Posterior vena cava (tissue), 2 donors: ENCODE measurements at regions not wholly inside any gene's neighbourhood (a gene's known extent, or its start where the extent isn't known, plus 50 kb on each side); places are given as distances from the start of the nearest gene placed in this dataset.
A peak's percentile ranks its signal among the peaks of the same experiment; 100 is the strongest.

Source experiments
- DNase-seq: peaks from one replicate; pipeline ENCODE4 v3.0.0-alpha.2; 2020; ENCODE audit warnings: low spot score
- intact Hi-C, 2 donors: fragments of 100-400 bp; cut with DNase I; formaldehyde crosslinking; loops; one replicate each; pipeline versions ENCODE4 v1.14.1 to v1.14.2; 2022 to 2023
- donor health status: DM: yes; HTN: yes; CAD: no.
- donor health status: DM: yes; HTN: yes; CAD: no.

DNA sequence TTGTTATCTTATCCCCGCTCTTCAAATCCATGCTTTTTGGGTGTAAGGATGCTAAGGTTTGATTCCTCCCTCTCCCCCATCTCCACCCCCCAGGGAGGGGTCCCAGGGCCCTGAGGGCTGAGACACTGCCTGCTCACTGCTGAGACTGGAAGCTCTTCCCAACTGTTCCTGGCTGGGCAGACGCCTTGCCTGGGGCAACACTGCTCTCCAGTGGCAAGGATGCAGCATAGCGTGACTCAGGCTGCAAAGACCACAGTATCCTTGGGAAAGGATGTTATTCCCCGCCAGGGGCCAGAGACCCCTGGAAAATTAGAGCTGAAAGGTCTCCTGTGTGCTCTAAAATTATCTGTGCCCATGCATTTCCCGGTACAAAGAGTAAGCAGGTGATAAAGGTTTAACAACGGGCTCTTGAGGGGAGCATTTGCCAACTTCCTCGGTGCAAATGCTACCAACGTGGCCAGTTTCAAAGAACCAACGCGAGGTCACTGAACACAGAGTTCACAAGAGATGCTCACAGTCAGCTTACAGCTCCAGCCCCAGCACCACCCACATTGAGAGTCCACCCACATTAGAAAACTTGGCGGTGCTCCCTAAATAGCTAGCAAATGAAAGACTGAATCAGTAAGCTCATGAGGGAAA is 271.9 kb downstream of the NSG2 start:
- intact Hi-C loops, result no loop called here
- peak; percentile 82 for DNase-seq

DNA sequence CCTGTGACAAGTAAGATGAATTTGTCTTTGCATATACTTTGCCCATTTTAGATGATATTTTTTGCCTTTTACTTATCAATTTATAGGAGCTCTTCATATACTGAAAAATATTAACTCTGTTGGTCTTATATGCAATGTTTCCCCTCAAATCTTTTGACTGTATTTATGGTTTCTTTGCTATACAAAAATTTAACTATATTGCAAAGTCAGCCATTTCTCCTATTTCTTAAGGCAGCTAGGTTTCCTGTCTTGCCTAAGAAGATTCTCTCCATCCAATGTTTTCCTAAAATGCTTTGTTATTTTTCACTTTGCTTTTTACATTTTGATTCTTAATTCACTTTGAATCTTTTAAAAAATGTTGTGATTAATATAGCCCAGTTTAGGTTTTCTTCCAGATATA is 273.1 kb downstream of the NSG2 start:
- intact Hi-C loops, result no loop called here

DNA sequence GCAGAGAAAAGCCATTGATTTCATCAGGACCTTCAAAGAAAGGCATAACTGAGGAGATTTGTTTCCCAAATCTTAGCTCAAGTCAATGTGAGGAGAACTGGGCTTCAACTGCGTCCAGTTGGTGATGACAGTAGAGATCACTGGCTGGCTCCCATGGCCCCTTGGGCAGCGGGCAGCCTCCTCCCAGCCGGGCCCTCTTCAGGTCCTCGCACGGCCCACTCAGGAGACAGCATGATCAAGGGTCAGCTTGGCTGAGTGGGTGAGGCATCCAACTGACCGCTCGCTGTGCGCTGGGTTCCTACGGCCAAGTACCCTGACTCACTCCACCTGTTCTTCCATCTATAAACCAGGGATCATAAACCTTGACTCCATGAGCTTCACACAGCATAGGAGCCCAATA is 274.0 kb downstream of the NSG2 start:
- peak; percentile 48 for DNase-seq
- intact Hi-C loops, result no loop called here

More for the DNA sequence above, 273.1 kb downstream of the NSG2 start:
- DNase-seq, result no peak

DNA sequence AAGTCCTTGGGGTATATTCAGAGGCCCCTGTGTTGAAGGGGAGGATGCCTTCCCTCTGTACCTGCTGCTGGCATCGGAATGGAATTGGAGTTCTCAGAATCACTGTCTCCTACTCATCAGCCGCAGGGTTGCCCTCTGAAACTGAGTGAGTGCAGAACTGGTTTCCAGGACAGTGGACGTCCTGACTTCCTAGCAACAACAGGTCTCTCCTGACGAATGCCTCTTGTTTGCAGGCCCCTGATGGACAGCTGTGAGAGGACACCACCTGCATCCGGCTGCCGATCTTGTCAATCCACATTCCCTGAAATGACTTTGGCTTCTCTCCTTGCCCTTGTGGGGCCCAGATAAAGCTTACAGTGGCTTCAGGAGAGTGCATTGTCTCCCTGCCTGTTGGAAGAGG is 274.5 kb downstream of the NSG2 start:
- DNase-seq, result peak; percentile 52
- intact Hi-C loops, result no loop called here

DNA sequence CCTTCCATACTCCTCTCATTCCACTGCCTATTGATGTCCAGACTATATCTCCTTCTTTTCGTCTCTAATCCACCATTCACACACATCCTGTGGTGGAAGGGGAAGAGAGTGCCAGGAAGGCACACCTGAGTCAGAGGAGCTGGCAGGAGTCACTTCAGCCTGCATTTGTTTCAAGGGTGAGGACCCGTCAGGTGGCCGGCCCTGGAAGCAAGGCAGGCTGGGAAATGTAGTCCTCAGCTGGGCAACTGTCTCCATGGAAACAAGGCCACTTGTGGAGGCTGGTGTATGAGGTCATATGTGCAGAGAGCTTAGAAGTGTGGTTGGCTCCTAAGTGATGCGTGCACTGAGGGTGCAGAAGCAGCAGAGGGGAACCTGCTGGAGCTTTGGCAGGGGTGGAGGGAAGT is 278.4 kb downstream of the NSG2 start:
- DNase-seq, result peak; percentile 43
- intact Hi-C loops, result no loop called here

DNA sequence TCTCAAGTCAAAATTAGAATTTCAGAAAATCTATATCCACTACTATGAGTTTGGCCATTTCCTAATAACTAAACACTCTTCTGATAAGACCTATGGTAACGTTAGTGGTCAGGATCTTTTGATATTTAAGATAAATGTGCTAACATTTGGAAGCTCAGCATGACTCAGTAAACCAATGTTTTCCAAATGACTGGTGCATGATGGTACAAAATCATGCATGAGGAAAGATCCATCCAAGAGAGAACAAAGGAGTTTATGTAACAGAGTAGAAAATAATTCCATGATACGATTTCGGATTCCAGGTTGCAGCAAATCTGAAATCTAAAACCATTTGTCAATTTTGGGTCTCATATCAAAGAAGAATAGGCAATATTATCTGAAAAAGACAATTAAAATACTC is 279.2 kb downstream of the NSG2 start:
- no peak for DNase-seq
- intact Hi-C loops, result no loop called here

DNA sequence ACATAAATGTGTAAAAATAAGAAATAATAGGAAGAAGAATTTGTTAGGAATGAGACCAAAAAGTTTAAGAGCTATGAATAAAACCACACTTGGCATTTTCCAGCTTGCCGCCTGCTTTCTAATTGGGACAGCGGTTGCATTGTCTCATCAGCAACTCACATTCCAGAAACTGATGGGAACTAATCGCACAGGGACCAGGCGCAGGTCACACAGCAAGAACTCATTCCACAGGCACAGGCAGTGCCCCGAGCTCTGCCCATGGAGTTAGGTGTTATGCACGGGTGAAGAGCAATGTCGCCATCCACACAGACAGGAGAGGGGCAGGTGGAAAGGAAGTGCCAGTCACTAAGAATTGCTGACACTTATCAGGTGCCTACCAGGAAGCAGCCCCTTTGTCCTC is 279.9 kb downstream of the NSG2 start:
- DNase-seq, result peak; percentile 37
- intact Hi-C loops, result no loop called here

DNA sequence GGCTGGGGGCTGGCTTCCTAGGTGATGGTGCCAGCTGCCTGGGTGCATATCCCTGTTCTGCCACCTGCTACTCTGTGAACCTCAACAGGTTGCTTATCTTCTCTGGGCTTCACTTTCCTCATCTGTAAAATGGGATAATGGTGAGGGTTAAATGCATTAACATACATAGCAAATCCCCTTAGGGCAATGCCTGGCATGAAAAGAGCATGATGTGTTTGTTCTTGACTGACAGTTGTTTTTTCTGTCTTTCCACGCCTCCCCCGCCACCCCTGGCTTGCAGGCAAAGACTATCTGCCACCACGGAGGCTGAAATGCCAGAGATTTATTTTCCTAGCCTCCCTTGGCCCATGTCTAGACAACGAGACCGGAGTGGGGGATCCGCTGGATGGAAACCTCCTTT is 280.5 kb downstream of the NSG2 start:
- intact Hi-C loops, result no loop called here

DNA sequence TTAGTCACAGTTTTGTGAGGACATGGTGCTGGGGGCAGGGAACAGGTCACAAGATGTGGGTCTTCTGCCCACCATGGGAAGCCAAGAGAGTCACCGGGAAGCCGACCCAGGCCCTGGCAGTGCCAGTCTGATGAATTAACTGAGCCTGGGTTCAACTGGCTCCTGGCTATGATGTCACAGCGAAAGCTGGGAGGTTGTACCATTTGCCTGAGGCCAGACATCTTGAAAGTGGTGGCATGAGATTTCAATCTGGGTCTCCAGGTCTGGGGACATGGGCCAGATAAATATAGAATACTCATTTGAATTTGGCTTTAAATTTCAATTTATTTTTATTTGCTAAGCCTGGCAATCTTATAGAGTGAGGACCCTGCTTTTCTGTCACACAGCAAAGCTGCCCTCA is 280.9 kb downstream of the NSG2 start:
- no peak for DNase-seq
- intact Hi-C loops, result no loop called here

More for the DNA sequence above, 280.5 kb downstream of the NSG2 start:
- DNase-seq, result peak; percentile 41

DNA sequence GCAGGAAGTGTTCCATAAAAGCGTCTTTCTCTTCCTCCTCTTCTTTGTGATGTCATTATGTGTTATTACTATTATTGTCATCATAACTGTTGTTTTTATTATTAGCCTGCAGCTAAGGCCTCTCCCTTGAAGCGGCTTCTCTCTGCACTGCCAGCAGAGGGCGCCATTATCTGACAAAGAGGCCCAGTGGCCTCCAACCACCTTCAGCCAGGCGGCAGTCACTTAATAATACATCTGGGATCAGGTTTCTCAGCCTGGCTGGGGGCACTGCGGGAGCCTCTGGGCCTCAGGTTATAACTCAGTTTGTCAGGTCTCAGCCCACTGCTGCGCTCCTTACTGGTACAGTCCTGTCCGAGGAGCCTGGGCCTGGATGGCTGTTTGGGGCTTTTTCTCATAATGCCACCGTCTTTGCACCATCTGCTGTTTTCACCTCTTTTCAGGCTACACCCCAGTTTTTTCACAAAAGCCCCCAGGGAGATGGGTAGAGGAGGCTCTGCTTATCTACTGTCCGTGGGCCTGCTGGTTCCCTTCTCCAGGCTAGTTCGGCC is 281.9 kb downstream of the NSG2 start:
- intact Hi-C loops, result no loop called here
- DNase-seq, result peak; percentile 89

DNA sequence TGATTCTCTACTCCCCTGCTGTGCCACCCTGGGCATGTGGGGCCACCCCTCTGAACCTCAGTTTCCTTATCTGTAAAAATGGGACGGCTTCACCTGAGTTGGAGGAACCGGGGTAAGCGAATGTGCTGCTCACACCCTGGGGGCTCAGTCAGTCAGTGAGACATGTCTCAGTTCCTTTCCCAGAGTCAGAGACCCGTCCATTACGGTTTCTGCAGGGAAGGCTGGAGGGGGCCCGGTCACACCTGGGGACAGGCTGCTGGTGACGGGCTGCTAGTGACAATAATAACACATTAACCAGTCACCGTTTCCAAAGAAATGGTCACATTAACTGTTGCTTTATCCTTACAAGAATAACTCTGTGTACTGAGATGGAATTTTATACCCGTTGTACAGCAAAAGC is 282.4 kb downstream of the NSG2 start:
- intact Hi-C loops, result no loop called here
- peak; percentile 63 for DNase-seq

DNA sequence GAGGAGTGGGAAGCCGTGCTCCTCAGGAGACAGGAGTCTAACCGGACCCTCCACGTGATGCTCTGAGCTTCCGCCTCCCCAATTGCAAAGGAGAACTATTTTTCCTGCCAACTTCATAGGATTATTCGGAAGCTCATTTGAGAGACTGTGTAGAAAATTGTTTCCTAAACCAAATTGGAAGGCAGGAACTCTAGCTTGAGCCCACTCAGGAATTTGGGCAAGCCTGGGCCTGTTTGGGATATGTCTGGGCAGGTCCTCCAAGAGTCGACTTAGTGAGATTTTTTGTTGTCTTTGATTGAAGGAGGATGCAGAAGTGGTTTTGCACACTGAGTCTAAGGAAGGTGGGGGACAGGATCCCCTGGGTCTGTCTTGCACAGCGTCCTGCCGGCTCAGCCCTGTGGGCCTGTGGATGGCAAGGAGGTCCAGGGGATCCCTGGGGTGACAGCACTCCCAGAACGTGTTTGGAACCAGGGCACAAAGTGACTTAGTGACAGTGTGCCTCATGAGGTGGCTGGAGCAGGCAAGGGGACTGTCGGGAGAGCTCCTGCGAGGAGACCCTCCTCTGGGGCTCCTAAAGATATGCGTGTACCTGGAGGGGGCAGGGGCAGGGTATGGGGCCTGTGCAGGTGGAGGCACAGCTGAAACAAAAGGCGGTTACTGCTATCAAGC is 283.3 kb downstream of the NSG2 start:
- DNase-seq, result no peak
- intact Hi-C loops, result no loop called here

DNA sequence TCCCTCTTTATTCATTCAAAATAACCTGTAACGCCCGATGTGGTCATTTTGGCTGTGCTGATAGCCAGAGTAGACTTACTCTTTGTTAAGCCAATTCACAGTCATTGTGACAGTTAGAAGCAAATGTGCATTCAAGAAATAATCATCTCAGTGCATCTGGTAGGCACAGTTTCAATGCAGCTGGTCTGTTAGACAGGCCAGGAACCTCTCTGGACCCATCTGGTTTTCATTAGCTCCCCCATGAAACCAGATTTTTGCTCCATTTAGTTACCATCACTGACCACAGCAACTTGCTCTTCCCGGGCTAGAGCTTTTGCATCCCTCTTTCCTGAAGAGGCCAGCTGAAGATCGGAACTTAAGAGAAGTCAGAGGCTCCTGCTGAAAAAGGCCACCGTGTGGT is 284.2 kb downstream of the NSG2 start:
- no peak for DNase-seq
- intact Hi-C loops, result no loop called here

DNA sequence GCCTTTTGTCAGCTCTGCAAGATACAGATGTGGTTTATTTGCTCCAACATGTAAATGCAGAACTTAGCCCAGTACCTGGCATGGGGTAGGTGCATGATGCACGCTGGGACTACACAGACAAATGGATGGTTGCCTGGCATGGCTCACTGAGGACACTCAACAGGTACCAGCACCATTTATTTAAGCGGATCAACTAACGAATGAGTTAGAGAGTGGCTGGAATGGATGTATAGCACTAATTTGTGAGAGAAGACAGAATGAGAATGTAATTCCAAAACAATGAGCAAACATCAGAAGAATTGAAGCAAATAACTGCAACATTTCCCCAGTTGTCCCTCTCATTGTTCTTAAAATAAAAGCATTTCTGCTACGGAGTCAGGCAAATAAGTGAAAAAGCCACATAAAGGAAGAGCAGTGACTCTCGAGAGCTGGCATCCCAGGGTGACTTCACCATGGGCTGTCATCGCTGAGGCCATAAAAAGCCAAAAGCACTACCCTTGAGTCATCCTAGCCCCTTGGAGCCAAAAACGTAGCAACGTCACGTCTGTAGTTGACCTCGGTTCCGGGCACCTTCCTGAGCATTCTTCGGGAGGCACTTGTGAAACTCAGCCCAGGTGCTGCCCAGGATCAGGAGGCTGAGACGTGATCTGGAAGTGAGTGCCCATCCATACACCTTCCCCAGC is 290.3 kb downstream of the NSG2 start:
- intact Hi-C loops, result no loop called here
- DNase-seq, result peak; percentile 49

DNA sequence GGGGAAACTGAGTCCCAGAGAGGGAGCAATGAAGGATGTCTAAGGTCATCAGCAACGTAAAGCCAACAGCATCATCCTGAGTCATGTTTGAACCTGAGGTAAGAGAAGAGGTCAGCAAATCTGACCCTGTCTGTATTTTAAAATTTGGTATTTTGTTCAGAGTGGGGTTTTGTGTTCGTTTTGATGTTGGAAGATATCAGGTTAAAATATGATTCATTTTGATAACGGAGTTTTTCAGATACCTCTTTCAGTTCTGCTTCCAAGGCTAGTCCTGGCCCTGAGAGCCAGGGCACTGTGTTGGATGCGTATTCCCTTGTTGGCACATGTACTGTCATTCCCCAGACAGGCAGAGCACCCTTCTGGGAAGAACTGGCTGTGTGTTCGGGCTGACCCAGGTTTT is 291.0 kb downstream of the NSG2 start:
- intact Hi-C loops, result no loop called here

DNA sequence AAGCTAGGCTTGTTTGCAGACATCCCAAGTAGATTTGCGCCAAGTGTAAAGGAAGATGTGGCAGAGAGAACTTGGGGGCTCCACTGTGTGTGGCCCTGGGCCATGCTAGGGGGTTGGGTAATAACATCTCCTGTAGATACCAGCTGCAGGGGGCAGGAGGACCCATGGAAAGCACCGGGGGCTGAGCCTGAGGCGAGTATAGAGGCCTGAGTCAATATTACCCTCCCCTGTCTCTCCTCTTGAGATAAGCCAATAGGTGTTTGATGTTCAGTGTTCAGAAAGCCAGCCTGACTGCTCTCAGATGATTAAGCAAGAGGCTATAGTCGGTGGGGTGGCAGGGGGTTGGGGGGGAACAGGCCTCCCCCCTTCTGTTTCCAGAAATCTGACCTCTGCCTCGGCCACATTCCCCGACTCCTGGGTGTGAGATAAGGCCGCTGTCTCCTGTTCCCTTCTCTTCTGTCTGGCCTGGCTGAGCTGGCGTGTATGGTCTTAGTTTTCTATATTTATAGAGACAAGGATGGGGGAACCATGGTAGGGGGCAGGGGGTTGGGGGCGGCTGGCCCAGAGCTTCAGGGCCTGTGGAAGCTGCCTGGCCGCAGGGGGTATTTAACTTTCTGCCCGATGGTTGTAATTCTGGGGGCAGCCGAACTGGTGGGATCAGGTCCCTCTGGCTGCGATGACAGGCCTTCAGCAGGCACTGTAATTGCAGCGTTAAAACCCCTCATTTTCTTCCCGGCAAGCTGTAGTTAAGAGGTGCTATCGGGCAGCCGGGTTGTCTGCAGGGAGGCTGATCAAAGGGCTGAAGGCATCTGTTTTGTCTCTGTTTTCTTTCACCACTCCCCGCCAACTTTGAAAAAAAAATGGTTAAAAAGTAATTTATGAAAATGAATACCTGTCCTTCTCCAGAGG is 292.0 kb downstream of the NSG2 start:
- no peak for DNase-seq
- intact Hi-C loops, result no loop called here

More for the DNA sequence above, 291.0 kb downstream of the NSG2 start:
- no peak for DNase-seq

DNA sequence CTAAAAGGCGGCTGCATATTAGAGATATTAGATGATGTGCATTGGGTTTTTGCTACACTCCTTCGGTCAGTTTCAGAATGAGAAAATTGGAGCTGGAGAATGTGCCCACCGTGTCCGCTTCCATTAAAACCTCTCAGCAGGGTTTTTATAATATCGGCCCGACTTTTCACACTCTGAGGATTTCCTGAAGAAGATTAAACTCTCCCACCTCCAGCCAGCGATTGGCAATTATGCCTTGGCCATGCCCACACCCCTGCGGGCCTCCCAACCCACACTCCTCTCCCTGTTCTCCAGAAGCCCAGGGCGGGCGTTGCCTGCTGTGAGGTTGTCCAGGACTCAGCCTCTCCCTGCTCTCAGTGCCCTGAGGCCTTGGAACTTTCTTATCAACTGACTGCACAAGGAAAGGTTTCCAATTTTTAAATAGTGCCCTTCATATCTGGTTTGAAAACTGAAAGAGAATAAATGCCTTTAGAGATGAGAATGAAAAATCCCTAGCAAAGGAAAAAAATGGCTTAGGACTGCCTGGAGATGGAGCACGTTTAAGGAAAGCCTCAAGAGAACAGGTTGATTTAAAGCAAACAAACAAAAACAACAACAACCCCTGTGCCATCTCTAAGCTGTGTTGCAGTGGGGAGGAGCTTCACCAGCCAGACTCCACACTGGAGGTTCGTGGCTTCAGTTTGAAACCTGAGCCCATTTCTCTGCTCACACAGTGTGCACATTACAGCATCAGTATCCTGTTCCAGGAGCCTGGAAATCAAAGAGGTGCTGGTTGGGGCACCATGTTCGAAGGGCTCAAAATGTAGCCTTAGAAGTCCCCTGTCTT is 292.9 kb downstream of the NSG2 start:
- intact Hi-C loops, result no loop called here
- no peak for DNase-seq

DNA sequence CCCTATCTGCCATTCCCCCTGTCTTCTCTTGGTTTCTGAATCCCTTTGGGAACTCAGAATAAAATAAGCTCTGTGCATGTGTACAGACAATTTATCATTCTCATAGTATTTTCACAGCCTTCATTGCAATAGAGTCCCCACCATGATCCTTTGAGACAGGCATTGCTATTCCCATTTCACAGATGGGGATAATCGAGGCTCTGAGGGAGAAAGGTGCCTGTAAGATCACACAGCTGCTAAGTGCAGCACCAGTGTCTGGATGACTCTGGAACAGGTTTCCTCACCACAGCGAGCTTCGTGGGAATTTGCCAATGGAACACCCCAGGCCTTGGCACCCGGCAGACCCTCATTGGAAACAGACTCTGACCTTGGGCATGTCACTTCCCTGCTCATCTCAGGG is 293.6 kb downstream of the NSG2 start:
- intact Hi-C loops, result no loop called here
- DNase-seq, result no peak

DNA sequence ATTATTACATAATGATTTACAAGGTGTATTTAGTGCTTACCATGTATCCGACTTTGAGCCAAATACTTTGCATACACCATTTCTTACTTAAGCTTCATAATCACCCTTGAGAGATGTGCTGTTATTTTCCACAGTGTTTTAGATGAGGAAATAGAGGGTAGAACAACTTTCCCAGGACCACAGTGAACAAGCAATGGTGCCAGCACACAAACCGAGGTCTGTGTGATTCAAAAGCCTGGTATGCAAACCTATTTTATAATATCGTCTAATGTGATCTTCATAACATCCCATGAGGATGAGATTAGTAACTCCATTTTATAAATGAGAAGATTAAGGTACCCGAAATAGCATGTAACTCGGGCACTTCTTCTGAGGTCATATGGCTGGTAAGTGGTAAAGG is 294.7 kb downstream of the NSG2 start:
- DNase-seq, result no peak
- intact Hi-C loops, result no loop called here
